ENCODE measurements at regions not wholly inside any gene's neighbourhood (a gene's known extent, or its start where the extent isn't known, plus 50 kb on each side); places are given as distances from the start of the nearest gene placed in this dataset.

- Histone ChIP-seq H3K4me3 (no peak overlapping the region), H3K27ac (no peak overlapping the region)
- TF ChIP-seq CTCF (IDR thresholded peaks at IDR 0.05): no peak
- DNase-seq (ENCODE audit: low spot score): no peak
Observed at GRCh38 chr9:23596913-23597634, 229.0 kb downstream of the ELAVL2 start.

- TF ChIP-seq CTCF (IDR thresholded peaks at IDR 0.05): no peak
- DNase-seq (ENCODE audit: low spot score): no peak
- H3K27ac ChIP-seq: no peak overlapping the region
- no peak overlapping the region for H3K4me3 ChIP-seq
Observed at GRCh38 chr9:23598994-23599393, 227.0 kb downstream of the ELAVL2 start.

GRCh38 chr9:23603311-23603710 lies 222.7 kb downstream of the ELAVL2 start:
- no peak overlapping the region for H3K27ac ChIP-seq
- H3K4me3 ChIP-seq: no peak overlapping the region
- TF ChIP-seq CTCF (IDR thresholded peaks at IDR 0.05): no peak
- DNase-seq (ENCODE audit: low spot score): no peak

GRCh38 chr9:23606107-23606506 lies 219.9 kb downstream of the ELAVL2 start:
- no peak for TF ChIP-seq CTCF (IDR thresholded peaks at IDR 0.05)
- no peak overlapping the region for H3K4me3 ChIP-seq
- no peak for DNase-seq (ENCODE audit: low spot score)
- H3K27ac ChIP-seq: no peak overlapping the region

- no peak overlapping the region for H3K27ac ChIP-seq
- no peak for DNase-seq (ENCODE audit: low spot score)
Observed at GRCh38 chr9:23608456-23608855, 217.6 kb downstream of the ELAVL2 start.

GRCh38 chr9:23611869-23612268 lies 214.2 kb downstream of the ELAVL2 start:
- Histone ChIP-seq H3K27ac (no peak overlapping the region), H3K4me3 (no peak overlapping the region)
- no peak for DNase-seq (ENCODE audit: low spot score)
- TF ChIP-seq CTCF (IDR thresholded peaks at IDR 0.05): no peak

More at GRCh38 chr9:23608456-23608855, 217.6 kb downstream of the ELAVL2 start:
- H3K4me3 ChIP-seq: no peak overlapping the region
- no peak for TF ChIP-seq CTCF (IDR thresholded peaks at IDR 0.05)

- no peak overlapping the region for H3K27ac ChIP-seq
- no peak for DNase-seq (ENCODE audit: low spot score)
- TF ChIP-seq CTCF (IDR thresholded peaks at IDR 0.05): no peak
Observed at GRCh38 chr9:23615569-23615968, 210.5 kb downstream of the ELAVL2 start.

More at GRCh38 chr9:23615569-23615968, 210.5 kb downstream of the ELAVL2 start:
- H3K4me3 ChIP-seq: no peak overlapping the region
